ENCODE measurements at regions not wholly inside any gene's neighbourhood (a gene's known extent, or its start where the extent isn't known, plus 50 kb on each side); places are given as distances from the start of the nearest gene placed in this dataset.

- no peak for TF ChIP-seq CTCF (conservative IDR thresholded peaks at IDR 0.05; ENCODE audit: control insufficient read depth, insufficient read depth, low read depth, low read length)
- H3K4me3 ChIP-seq (ENCODE audit: control insufficient read depth, low read depth, low read length): no peak overlapping the region
- DNase-seq (ENCODE audit: low read depth): no peak
Measured at GRCh38 chr17:56688151-56688550, 94.7 kb downstream of the NOG start.

- DNase-seq (ENCODE audit: low read depth): no peak
- TF ChIP-seq CTCF (conservative IDR thresholded peaks at IDR 0.05; ENCODE audit: control insufficient read depth, insufficient read depth, low read depth, low read length): no peak
- H3K4me3 ChIP-seq (ENCODE audit: control insufficient read depth, low read depth, low read length): no peak overlapping the region
Measured at GRCh38 chr17:56690441-56691291, 97.2 kb downstream of the NOG start.

DNA sequence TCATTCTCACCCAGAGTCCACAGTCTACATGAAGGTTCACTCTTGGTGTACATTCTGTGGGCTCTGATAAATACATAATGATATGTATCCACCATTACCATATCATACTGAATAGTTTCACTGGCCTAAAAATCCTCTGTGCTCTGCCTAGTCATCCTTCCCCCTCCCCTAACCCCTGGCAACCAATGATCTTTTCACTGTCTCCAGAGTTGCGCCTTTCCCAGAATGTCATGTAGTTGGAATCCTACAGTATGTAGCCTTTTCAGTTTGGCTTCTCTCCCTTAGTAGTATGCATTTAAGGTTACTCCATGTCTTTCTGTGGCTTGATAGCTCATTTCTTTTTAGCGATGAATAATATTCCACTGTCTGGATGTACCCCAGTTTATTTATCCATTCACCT lies 101.3 kb downstream of the NOG start:
- H3K4me3 ChIP-seq (ENCODE audit: control insufficient read depth, low read depth, low read length): no peak overlapping the region
- peak; percentile 12 for DNase-seq (ENCODE audit: low read depth)
- no peak for TF ChIP-seq CTCF (conservative IDR thresholded peaks at IDR 0.05; ENCODE audit: control insufficient read depth, insufficient read depth, low read depth, low read length)

DNA sequence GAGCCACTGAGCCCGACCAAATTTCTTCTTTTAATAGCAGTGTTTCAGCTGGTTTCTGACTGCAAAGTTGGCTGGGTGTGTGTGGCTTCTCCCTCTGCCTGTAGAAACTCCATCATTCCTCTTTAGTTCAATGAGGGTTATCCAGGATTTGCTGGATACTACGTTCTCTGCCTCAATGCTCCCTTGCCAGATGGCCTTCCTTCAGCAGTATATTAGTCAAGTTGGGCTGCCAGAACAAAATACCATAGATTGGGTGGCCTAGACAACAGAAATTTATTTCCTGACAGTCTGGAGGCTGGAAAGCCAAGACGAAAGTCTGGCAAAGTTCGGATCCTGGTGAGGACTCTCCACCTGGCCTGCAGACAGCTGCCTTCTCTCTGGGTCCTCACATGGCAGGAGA lies 103.7 kb downstream of the NOG start:
- H3K4me3 ChIP-seq (ENCODE audit: control insufficient read depth, low read depth, low read length): no peak overlapping the region
- no peak for TF ChIP-seq CTCF (conservative IDR thresholded peaks at IDR 0.05; ENCODE audit: control insufficient read depth, insufficient read depth, low read depth, low read length)
- DNase-seq (ENCODE audit: low read depth): no peak

GRCh38 chr17:56699186-56699894 lies 105.8 kb downstream of the NOG start:
- DNase-seq (ENCODE audit: low read depth): peak; percentile 95
- H3K4me3 ChIP-seq (ENCODE audit: control insufficient read depth, low read depth, low read length): no peak overlapping the region
- no peak for TF ChIP-seq CTCF (conservative IDR thresholded peaks at IDR 0.05; ENCODE audit: control insufficient read depth, insufficient read depth, low read depth, low read length)

DNA sequence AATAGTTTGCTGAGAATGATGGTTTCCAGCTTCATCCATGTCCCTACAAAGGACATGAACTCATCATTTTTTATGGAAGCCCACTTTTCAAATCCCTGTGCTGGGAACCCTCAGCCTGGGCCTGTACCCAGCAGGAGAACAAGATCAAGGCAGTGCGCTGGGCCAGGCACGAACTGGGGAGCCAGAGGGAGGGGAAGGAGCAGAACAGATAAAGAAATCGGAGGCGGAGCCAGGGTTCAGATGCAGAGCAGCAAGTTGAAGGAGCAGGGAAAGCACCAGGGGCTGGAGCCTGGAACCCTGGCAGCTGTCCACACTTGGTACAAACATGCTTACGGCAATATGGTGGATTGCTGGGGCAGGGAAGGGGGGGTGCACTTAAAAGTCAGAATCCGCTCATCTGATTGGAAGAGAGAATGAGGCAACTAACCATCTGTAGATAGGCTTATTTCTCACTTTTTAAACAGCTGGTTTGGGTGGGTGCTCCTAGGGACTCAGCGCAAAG lies 107.5 kb downstream of the NOG start:
- H3K4me3 ChIP-seq (ENCODE audit: control insufficient read depth, low read depth, low read length): no peak overlapping the region
- DNase-seq (ENCODE audit: low read depth): no peak
- no peak for TF ChIP-seq CTCF (conservative IDR thresholded peaks at IDR 0.05; ENCODE audit: control insufficient read depth, insufficient read depth, low read depth, low read length)
